ENCODE measurements at regions not wholly inside any gene's neighbourhood (a gene's known extent, or its start where the extent isn't known, plus 50 kb on each side); places are given as distances from the start of the nearest gene placed in this dataset.
A peak's percentile ranks its signal among the peaks of the same experiment; 100 is the strongest.

DNA sequence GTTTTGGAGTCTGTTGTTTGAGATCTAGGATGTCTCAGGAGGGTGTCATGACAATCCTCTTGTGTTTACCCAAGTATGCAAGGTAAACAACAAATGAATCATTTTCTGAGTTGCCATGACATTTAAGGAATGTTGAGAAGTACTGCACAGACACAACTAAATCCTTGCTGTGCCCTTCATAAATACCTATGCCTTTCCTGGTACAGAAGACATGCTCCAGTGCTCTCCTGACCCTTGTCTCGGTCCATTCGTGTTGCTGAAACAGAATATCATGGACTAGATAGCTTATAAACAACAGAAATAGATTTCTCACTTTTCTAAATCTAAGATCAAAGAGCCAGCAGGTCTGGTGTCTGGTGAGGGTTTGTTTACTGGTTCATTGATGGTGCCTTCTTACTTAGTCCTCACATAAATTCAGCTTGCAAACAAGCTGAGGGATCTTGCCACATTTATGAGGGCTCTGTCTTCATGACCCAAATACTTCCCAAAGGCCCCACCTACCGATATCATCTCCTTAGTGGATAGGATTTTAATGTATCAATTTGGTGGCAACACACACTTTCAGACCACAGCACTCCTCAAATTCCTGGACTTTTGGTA, 341.8 kb upstream of the SEMA3A start:
- no peak for DNase-seq (ENCODE audit: low spot score)

GRCh38 chr7:84535580-84536270, 341.1 kb upstream of the SEMA3A start:
- DNase-seq (ENCODE audit: low spot score), result no peak

DNA sequence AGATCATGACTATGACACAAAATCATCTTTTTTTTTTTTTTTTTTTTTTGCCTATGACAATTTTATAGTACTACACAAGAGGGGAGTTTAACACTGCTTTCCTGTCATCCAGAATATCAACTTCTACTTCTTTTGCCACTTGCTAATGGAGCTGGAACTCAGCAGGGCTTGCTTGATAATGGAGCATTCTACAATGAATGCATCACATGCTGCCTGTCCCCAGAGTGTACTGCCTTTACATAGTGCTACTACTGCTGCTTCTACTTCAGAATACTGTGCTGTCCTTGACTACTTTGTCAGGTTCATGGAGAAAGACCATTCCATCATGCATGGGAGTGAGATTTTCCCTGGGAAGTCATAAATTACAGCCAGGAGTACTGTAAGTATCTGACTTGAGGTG, 338.6 kb upstream of the SEMA3A start:
- no peak for DNase-seq (ENCODE audit: low spot score)

DNA sequence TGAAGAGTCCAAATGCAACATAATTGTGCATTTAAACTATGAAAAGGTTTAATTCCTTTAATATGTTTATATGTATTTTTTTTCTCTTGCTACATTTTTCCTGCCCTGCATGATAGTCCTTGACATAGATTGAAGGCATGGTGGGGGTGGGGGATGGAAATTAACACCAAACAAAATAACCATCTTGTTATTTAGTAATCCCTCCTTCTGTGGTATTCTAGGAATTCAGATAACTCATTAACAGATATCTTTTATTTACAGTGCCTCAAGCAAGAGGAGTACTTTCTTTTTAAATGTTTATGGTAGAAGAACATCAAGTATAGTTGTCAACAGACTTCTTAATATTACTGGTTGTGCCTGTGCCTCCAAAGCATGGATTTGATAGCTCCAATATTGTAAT, 337.6 kb upstream of the SEMA3A start:
- no peak for DNase-seq (ENCODE audit: low spot score)

DNA sequence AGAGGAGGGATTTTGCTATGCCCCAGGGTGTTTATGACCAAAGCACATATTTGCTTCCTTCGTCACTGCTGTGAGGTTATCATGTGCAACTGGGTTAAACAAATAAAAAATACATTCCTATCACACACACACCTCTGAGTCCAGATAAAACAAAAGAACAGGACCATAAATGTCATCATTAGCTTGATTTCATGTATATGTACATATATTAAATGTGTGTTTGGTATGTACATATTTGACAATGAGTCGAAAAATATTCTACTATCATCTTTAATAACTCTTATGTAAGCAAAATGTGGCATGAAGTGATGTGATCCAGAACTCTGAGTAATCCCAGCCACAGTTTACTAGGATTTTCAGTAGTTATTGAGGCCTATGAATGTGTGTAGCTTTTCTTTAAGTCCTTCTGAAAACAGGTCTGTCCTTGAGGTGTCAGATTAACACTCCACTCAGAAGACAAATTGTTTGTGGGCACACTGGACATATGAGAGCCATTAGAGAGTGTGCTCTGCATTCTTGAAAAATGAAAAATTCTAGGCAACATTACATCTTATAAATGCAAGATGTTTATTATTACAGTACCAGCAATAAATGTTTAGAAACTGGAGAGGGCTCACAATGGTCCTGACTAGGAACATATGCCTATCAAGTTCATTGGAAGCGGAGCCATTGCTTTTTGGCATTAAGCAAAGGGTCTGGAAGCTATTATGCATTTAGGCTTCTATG, 335.1 kb upstream of the SEMA3A start:
- DNase-seq (ENCODE audit: low spot score), result no peak

GRCh38 chr7:84528756-84529479, 334.3 kb upstream of the SEMA3A start:
- no peak for DNase-seq (ENCODE audit: low spot score)

DNA sequence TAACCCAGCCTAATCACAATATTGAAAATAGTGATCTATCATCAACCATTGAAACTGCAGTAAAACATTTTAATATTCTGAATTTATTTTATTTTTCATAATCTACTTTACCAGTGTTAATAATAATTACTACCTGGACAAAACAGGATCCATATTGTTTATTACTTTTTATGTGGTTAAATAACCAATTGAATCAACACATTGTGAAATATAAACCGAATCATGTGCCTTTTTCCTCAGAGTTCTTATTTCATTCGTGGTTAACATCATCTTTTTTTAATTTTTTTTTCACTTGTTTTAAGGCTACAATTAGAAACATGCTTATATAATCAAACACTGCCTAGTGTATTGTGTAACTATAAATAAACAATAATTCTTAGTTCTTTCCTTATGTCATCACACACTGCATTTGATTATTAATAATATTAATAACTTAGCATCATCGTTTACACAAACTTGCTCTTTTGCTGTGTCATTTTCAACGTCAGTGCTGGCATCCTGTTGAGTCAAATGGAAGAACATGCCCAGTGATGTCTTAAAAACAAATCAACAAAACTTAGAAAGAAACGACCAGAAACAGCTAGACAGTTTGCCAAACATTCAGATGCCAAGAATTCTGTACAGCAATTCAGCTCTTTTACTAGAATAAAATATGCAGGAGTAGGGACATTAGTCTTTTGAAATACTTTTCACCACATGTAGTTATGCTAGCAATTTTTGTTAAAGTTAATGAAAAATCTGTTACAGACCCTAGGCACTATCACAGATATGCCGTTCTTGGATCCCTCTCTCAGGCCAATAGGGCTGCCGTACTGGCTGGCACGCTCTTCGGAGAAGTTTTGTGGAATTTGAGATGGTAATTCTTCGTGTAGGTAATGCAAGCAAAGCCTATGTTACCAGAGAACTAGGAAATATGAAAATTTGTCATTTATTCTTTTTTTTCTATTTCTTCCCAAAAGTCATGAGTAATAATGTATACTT, 330.4 kb upstream of the SEMA3A start:
- DNase-seq (ENCODE audit: low spot score), result no peak

GRCh38 chr7:84513061-84513460, 318.5 kb upstream of the SEMA3A start:
- DNase-seq (ENCODE audit: low spot score), result no peak

- no peak for DNase-seq (ENCODE audit: low spot score)
These were observed 317.5 kb upstream of the SEMA3A start for GRCh38 chr7:84512055-84512454.

- DNase-seq (ENCODE audit: low spot score), result no peak
These were observed 315.9 kb upstream of the SEMA3A start for GRCh38 chr7:84510505-84510904.

GRCh38 chr7:84509522-84509921, 314.9 kb upstream of the SEMA3A start:
- no peak for DNase-seq (ENCODE audit: low spot score)

DNA sequence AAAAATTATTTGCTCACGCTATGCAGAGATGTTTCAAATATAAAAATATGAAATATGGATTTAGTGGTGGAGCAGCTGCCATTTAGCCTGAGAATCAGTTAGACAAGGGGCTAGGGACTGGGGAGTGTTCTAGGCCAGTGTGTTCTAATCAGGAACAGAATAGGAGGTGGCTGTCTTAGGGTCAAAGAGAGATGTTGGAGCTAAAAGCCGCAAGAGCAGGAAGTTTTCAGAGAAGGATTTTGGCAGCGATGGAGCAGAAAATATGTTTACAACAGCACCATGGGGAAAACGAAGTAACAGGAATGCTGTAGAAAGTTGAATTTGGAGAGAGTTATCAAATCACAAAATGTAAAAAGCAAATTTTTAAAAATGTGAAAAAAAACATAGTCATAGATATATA, 314.0 kb upstream of the SEMA3A start:
- no peak for DNase-seq (ENCODE audit: low spot score)

- DNase-seq (ENCODE audit: low spot score), result no peak
These were observed 312.9 kb upstream of the SEMA3A start for GRCh38 chr7:84507529-84507928.

DNA sequence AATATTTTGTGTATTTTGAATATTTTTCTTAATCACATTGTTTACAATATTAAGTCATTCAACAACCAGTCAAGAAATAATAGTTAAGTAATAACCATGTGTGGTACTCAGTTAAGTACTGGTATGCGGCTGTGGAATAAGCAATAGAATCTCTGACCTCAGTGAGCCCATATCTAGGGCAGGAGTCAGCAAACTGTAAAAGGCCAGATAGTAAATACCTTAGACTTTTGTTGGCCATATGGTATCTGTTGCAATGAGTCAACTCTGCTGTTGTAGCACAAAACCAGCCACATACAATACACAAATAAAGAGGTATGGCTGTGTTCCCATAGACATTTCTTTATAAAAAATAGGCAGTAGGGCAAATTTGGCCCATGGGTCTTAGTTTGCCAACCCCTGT, 311.6 kb upstream of the SEMA3A start:
- DNase-seq (ENCODE audit: low spot score), result no peak

- peak; percentile 19 for DNase-seq (ENCODE audit: low spot score)
These were observed 307.6 kb upstream of the SEMA3A start for GRCh38 chr7:84502239-84502638.

DNA sequence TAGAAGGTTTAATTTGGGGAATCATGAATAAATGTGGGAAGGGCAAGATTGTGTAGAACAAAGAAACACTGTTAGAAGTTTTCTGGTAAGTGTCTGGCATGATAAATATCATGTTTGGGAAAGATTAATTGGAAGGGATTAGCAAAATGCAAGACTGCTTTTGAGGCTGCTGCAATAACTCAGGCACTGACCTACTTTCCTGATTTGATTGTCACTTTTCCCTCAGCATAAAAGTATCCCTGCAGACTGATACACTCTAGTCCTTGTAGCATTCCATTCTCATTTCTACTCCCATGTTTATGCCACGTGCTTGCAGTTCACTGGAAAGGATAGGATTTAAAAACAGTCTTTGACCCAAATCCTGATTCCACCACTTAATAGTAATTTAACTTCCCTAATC, 303.3 kb upstream of the SEMA3A start:
- no peak for DNase-seq (ENCODE audit: low spot score)

DNA sequence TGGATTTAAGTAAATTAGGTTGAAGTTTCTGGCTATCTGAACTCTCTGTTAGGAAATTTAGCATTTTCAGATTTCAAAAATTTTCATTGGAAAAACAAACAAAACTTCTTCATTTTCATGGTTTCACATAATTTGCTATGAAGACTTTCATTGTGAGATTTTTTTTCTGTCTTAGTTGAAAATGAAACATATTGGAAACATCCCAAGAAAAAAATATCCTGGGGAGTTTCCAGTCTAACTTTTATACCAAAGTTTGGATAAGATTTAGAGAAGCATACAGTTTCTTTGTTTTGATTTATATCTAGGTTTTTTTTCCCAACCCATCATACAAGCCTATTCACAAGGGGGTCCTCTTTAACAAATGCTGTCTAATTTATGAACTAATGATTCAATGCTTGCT, 300.5 kb upstream of the SEMA3A start:
- DNase-seq (ENCODE audit: low spot score), result no peak

DNA sequence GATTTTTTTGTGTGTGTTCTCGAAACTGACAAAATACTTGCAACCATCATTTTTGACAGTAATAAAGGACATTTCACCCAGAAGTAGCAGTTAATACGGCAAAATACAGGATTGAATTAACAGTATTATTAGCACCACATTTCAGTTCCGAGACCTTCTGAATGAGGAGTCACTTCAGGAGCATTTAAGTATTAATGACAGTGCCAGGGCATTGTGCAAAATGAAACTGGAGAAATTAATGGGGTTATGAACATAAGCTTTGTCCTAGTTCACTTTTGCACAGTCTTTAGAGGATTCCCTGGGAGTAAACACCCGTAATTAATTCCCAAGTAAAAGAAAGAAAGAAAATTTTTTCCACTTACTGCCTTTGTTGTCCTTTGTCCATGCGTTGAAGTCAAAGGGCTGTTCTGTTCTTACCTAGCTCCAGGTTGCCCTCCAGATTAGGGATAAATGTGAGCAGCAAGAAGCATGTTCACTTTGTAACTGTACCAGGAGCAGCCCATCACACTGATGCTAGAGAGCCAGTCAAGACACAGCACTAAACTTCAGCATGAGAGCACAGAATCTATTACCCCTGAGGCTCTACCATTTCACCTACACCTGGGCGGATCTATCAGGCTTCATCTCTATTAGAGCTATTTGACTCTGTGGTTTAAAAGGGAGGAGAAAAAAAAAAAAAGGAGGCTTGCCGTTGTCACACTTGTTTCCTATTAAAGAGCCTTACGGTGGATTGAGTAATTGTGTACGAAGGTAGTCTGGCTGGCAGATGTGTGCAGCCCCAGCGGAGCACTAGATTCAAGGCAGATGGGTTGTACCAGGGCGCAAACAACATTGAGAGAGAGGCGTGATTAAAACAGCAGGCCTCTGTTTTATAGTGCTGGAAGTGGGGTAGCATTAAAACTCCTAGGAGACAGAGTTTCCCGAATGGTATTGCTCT, 297.8 kb upstream of the SEMA3A start:
- DNase-seq (ENCODE audit: low spot score), result no peak

- no peak for DNase-seq (ENCODE audit: low spot score)
These were observed 296.1 kb upstream of the SEMA3A start for GRCh38 chr7:84490661-84491060.

DNA sequence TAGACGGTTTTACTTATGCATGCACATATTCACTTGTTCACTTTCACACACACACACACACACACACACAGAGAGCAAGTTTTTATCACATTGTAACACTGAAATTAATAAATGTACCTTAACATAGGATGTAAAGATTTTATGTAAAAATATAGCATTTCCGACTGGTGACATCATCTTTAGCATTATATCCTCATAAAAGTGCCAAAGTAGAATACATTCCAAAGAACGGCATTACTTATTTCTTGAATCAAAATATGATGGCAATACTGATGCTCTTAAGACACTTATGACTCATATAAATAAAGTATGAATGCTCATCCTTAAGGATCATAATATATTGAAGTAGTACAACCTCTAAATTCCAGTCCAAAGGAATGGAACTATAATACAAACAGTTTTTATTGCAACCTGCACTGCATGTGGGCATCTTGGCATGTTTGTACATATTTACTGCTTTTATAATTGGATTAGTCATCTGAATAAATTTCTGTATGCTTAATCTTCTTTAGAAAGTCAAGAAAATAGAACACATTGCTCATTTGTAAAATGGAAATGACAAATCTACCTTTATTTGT, 290.0 kb upstream of the SEMA3A start:
- no peak for DNase-seq (ENCODE audit: low spot score)
